NT2/D1 (cell line): ENCODE measurements at regions not wholly inside any gene's neighbourhood (a gene's known extent, or its start where the extent isn't known, plus 50 kb on each side); places are given as distances from the start of the nearest gene placed in this dataset.

ENCODE experiments used
- DNase-seq: peaks from one replicate; pipeline ENCODE4 v3.0.0-alpha.2; 2011; ENCODE audit warnings: low read depth, low spot score
- H3K27me3 ChIP-seq: 2 replicates; pipeline ENCODE4 v1.6.0; 2011; ENCODE audit warnings: mild to moderate bottlenecking; ENCODE audit not compliant: insufficient read length, insufficient read depth
- H3K36me3 ChIP-seq: 2 replicates; pipeline ENCODE4 v1.6.1; 2011; ENCODE audit warnings: mild to moderate bottlenecking, low read length, mixed read lengths; ENCODE audit not compliant: insufficient read depth, insufficient read length
- H3K4me1 ChIP-seq: 2 replicates; pipeline ENCODE4 v1.5.1; 2011; ENCODE audit not compliant: insufficient read depth, insufficient read length
- H3K4me3 ChIP-seq: 2 replicates; pipeline ENCODE4 v1.5.1; 2011; ENCODE audit warnings: low read depth; ENCODE audit not compliant: insufficient read length
- H3K9ac ChIP-seq: 2 replicates; pipeline ENCODE4 v1.6.0; 2011; ENCODE audit warnings: low read depth; ENCODE audit not compliant: insufficient read length
- H3K9me3 ChIP-seq: 2 replicates; pipeline ENCODE4 v1.5.1; 2011; ENCODE audit warnings: mild to moderate bottlenecking, low read length; ENCODE audit not compliant: insufficient read depth
- SUZ12 ChIP-seq: IDR thresholded peaks from 2 replicates; pipeline ENCODE4 v1.6.1; 2011; ENCODE audit not compliant: insufficient read length, insufficient read depth; ENCODE audit errors: extremely low read depth
- YY1 ChIP-seq: IDR thresholded peaks from 2 replicates; pipeline ENCODE4 v1.6.1; 2011; ENCODE audit not compliant: insufficient read length, insufficient read depth
- ZNF274 ChIP-seq: IDR thresholded peaks from 2 replicates; pipeline ENCODE4 v1.6.1; 2011; ENCODE audit warnings: mild to moderate bottlenecking, low read depth, low read length

DNA sequence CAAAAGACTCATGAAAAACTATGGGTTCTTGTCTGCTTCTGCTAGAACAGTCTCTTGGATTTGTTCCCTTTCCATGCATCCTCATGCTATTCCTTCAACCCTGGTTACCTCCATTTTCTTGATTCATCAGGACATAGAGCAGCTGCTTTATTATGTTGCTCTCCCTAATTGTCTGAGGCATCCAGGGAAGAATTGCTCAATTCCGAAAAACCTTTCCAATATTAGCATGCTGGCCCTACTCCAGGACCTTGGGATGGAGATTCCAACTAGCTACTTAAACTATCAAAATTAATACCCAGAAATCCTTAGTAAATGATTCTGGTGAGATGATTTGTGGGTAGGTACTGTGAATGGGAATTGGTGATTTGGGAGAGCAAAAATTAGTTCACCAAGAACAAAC lies 56.6 kb upstream of the FAM47B start:
- no peaks in the 10 kb centered on the region for H3K4me1 ChIP-seq
- DNase-seq, result no peak
- TF ChIP-seq SUZ12, result no peak
- no peak for TF ChIP-seq YY1
- TF ChIP-seq ZNF274, result no peak
- H3K4me3 ChIP-seq, result no peak overlapping the region
- H3K9ac ChIP-seq, result no peak overlapping the region
- H3K36me3 ChIP-seq, result no peaks in the 10 kb centered on the region
- no peaks in the 10 kb centered on the region for H3K9me3 ChIP-seq
- no peaks in the 10 kb centered on the region for H3K27me3 ChIP-seq

DNA sequence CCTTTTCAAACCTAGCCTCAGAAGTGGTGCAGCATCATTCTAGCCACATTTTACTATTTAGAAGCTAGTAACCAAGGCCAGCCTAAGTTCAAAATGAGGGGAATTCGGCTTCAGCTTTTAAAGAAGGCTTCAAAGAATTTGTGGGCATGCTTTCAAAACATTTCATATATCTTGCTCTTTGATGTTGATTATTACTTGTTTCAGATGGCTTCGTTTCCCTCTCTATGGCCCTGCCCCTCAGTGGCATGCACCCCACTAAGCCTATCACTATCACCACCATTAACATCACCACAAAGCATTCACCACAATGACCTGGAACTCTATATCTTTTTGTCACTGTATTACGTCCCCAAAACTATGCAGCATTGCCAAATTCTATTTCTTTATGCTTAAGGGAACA lies 51.2 kb upstream of the FAM47B start:
- Histone ChIP-seq H3K4me1 (no peaks in the 10 kb centered on the region), H3K36me3 (no peaks in the 10 kb centered on the region), H3K27me3 (no peaks in the 10 kb centered on the region), H3K9ac (no peak overlapping the region), H3K9me3 (no peaks in the 10 kb centered on the region), H3K4me3 (no peak overlapping the region)
- no peak for DNase-seq
- TF ChIP-seq ZNF274 (no peak), YY1 (no peak), SUZ12 (no peak)
